Omental fat pad (tissue), 3 donors: ENCODE measurements at regions not wholly inside any gene's neighbourhood (a gene's known extent, or its start where the extent isn't known, plus 50 kb on each side); places are given as distances from the start of the nearest gene placed in this dataset.
"Not testable (repeated sequence)": the region's sequence is repeated elsewhere in the genome, so short reads cannot be mapped to it uniquely, and the experiment has no call there.

ENCODE experiments used
- ATAC-seq: fragments of 150-250 bp; one replicate; pipeline ENCODE4 v1.9.1; 2016; ENCODE audit warnings: mild to moderate bottlenecking, moderate library complexity; ENCODE audit not compliant: low FRiP score
- DNase-seq: peaks from one replicate; pipeline ENCODE4 v3.0.0-alpha.2; 2019; ENCODE audit warnings: low spot score
- TF ChIP-seq, protein P1 (sequence below), 3 donors: fragments of 450-650 bp; IDR thresholded peaks; one replicate each; pipeline ENCODE4 v1.5.1; 2016 to 2017; ENCODE audit warnings: antibody characterized with exemption in 3 of 3, mild to moderate bottlenecking in 3 of 3, moderate library complexity in 2 of 3

DNA sequence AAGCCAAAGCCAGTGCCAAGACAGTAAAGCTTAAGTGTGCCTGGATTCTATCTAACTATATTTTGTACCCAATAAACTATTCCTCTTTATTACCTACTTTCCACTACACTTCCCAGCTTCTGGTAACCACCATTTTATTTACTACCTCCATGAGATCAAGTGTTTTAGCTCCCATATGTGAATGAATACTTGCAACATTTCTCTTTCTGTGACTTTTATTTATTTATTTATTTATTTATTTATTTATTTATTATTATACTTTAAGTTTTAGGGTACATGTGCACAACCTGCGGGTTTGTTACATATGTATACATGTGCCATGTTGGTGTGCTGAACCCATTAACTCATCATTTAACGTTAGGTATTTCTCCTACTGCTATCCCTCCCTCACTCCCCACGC, 582.1 kb downstream of the AMY1C start:
- DNase-seq = no peak
- TF ChIP-seq, protein P1, sequence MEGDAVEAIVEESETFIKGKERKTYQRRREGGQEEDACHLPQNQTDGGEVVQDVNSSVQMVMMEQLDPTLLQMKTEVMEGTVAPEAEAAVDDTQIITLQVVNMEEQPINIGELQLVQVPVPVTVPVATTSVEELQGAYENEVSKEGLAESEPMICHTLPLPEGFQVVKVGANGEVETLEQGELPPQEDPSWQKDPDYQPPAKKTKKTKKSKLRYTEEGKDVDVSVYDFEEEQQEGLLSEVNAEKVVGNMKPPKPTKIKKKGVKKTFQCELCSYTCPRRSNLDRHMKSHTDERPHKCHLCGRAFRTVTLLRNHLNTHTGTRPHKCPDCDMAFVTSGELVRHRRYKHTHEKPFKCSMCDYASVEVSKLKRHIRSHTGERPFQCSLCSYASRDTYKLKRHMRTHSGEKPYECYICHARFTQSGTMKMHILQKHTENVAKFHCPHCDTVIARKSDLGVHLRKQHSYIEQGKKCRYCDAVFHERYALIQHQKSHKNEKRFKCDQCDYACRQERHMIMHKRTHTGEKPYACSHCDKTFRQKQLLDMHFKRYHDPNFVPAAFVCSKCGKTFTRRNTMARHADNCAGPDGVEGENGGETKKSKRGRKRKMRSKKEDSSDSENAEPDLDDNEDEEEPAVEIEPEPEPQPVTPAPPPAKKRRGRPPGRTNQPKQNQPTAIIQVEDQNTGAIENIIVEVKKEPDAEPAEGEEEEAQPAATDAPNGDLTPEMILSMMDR (IDR thresholded peaks at IDR 0.05) = no peak
- no peak for ATAC-seq

DNA sequence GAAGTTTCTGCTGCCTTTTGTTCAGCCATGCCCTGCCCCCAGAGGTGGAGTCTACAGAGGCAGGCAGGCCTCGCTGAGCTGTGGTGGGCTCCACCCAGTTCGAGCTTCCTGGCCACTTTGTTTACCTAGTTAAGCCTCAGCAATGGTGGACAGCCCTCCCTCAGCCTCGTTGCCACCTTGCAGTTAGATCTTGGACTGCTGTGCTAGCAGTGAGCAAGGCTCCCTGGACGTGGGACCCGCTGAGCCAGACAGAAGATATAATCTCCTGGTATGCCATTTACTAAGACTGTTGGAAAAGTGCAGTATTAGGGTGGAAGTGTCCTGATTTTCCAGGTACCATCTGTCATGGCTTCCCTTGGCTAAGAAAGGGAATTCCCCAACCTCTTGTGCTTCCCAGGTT, 588.2 kb downstream of the AMY1C start:
- not testable (repeated sequence) for ATAC-seq, DNase-seq

DNA sequence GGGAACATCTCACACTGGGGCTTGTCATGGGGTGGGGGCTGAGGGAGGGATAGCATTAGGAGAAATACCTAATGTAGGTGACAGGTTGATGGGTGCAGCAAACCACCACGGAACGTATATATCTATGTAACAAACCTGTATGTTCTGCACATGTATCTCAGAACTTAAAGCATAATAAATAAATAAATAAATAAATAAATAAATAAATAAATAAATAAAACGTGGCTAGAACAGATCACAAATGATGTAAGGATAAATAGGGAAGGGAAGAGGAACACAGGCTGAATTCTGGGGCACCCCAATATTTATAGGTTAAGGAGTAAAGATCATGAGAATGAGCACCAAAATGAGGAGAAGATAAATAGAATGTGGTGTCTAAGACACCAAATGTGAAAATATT, 592.2 kb downstream of the AMY1C start:
- DNase-seq (no peak), ATAC-seq (no peak)
- TF ChIP-seq, protein P1 (IDR thresholded peaks at IDR 0.05) = no peak

DNA sequence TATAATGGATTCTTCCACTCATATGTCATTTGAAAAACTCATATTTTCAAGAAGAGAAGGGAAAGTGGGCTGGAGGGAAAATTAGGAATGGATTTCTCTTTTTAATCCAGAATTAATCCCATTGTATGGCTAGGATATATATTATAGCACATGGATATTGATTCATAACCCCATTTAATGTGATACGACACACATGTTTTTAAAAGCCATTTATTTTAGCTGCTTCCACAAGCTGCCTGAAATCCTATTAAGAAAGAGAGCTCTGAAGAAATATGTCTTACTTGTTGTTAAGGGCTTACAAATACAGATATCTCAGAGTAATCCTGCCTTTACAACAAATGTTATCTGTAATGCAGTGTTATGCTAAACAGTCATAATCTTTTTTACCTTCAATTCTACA, 598.6 kb downstream of the AMY1C start:
- TF ChIP-seq, protein P1 (IDR thresholded peaks at IDR 0.05) = no peak
- DNase-seq = no peak
- ATAC-seq = no peak

GRCh38 chr1:104353580-104353979, 603.9 kb downstream of the AMY1C start:
- TF ChIP-seq, protein P1 (IDR thresholded peaks at IDR 0.05) = no peak
- DNase-seq (no peak), ATAC-seq (no peak)

DNA sequence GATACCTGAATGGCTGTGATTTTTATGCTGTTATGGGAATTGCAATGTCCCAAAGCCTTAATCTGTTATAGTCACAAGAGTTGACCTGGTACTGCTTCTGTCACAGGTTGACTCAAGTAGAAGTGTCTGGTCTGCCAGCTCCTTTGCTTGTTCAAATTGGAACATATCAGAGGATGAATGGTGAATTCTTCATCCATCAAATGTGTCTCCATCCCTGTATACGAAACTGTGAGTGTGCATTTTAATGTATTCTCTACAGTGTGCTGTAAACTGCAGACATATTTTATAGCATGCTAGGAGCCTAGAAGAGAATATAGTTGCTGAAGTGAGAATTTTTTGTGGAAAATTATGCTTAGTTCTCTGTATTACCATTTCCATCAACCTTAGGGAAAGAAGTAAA, 608.4 kb downstream of the AMY1C start:
- DNase-seq (no peak), ATAC-seq (no peak)
- TF ChIP-seq, protein P1 (IDR thresholded peaks at IDR 0.05) = no peak

GRCh38 chr1:104358621-104359020, 608.9 kb downstream of the AMY1C start:
- no peak for ATAC-seq
- DNase-seq = no peak
- TF ChIP-seq, protein P1 (IDR thresholded peaks at IDR 0.05) = no peak

DNA sequence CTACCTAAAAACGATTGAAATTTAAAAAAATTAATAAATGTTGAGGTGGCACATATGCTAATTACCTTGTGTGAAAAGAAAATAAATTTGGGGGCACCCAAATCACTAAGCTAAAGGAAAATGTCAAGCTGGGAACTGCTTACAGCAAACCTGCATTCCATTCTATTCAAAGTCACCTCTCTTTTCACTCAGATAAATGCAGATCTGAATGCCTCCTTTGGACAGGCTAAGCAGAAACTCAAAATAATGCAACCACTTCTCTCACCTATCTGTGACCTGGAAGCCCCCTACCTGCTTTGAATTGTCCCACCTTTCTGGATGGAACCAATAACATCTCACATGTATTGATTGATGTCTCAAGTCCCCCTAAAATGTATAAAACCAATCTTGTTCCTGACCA, 628.7 kb downstream of the AMY1C start:
- no peak for ATAC-seq
- TF ChIP-seq, protein P1 (IDR thresholded peaks at IDR 0.05) = no peak
- no peak for DNase-seq
